K562 (cell line): ENCODE measurements at regions not wholly inside any gene's neighbourhood (a gene's known extent, or its start where the extent isn't known, plus 50 kb on each side); places are given as distances from the start of the nearest gene placed in this dataset.

Source experiments
- ATAC-seq: fragments of 200-7000 bp; cut with Tn5 transposase; 3 replicates; pipeline ENCODE4 v1.9.1; 2020; ENCODE audit warnings: moderate library complexity
- BruUV-seq: library from RNA; stranded (reverse); fragments of 400-500 nt; replicated peaks from 2 replicates; lab custom pipeline; 2021; lab: Mats Ljungman, UMichigan
- CTCF ChIA-PET: fragments of 300-600 bp; formaldehyde crosslinking; extraction: SDS; loops from one replicate; lab custom pipeline; 2021; ENCODE audit warnings: low intra/inter-chr PET ratio; lab: Yijun Ruan, JAX
- POLR2A ChIA-PET: fragments of 300-600, 350-650 bp; sonication (Branson Sonifier 250); formaldehyde crosslinking; extraction: SDS; loops from one replicate; lab custom pipeline; 2021; ENCODE audit warnings: antibody characterized with exemption, inconsistent platforms; lab: Yijun Ruan, JAX
- DNase-seq, 4 experiments: peaks; one replicate each; pipeline versions ENCODE4 v3.0.0 to v3.0.0-alpha.2; 2011 to 2018; ENCODE audit warnings: low spot score in 3 of 4, mixed read lengths in 3 of 4; ENCODE audit errors: extremely low read depth in 1 of 4
- FAIRE-seq: peaks from 2 replicates; lab custom pipeline; 2011; peaks lifted over from hg19 to GRCh38; lab: Jason Lieb, UNC
- H2AFZ ChIP-seq: 2 replicates; pipeline ENCODE4 v1.6.0; 2011; ENCODE audit warnings: low read depth, low read length, control low read depth, inconsistent platforms
- H3K27ac ChIP-seq: fragments of 200-600 bp; 3 replicates; pipeline ENCODE4 v1.8.0; 2011; ENCODE audit warnings: low read depth, mild to moderate bottlenecking, control low read depth, inconsistent platforms, low read length, moderate library complexity, mixed read lengths; ENCODE audit errors: extremely low read depth
- H3K27me3 ChIP-seq, 2 experiments: fragments of 300-600 bp in 1 of 2; 2 replicates in 1 of 2; 3 replicates in 1 of 2; pipeline versions ENCODE4 v1.6.0 to v1.8.0; 2011; ENCODE audit warnings: inconsistent platforms in 2 of 2, low read length in 2 of 2, mild to moderate bottlenecking in 1 of 2, mixed read lengths in 1 of 2, moderate library complexity in 1 of 2; ENCODE audit not compliant: control insufficient read depth in 2 of 2, insufficient read depth in 2 of 2
- H3K36me3 ChIP-seq: fragments of 300-600 bp; 3 replicates; pipeline ENCODE4 v1.8.0; 2011; ENCODE audit warnings: mild to moderate bottlenecking, low read length, inconsistent platforms; ENCODE audit not compliant: control insufficient read depth, insufficient read depth
- H3K4me1 ChIP-seq, 2 experiments: fragments of 200-600 bp in 1 of 2; replicated peaks in 1 of 2; 2 replicates in 1 of 2; 3 replicates in 1 of 2; pipeline versions ENCODE4 v1.5.1 to v1.8.0; 2011; ENCODE audit warnings: inconsistent platforms in 2 of 2, low read length in 2 of 2, mild to moderate bottlenecking in 1 of 2, mixed read lengths in 1 of 2, moderate library complexity in 1 of 2; ENCODE audit not compliant: control insufficient read depth in 2 of 2, insufficient read depth in 2 of 2
- H3K4me2 ChIP-seq: 2 replicates; pipeline ENCODE4 v1.6.1; 2011; ENCODE audit warnings: low read length, control low read depth, inconsistent platforms, mixed read lengths; ENCODE audit not compliant: insufficient read depth
- H3K4me3 ChIP-seq: fragments of 200-600 bp; sonication (generic), shearing (Covaris generic); 2 replicates; pipeline ENCODE4 v1.5.1; 2016; ENCODE audit warnings: control low read depth, inconsistent platforms
- H3K79me2 ChIP-seq: fragments of 200-600 bp; 3 replicates; pipeline ENCODE4 v1.8.0; 2011; ENCODE audit warnings: low read length, inconsistent platforms; ENCODE audit not compliant: control insufficient read depth, insufficient read depth
- H3K9ac ChIP-seq, 2 experiments: 2 replicates each; pipeline versions ENCODE4 v1.6.0 to v1.6.1; 2011; ENCODE audit warnings: low read depth in 2 of 2, low read length in 2 of 2, control low read depth in 1 of 2, inconsistent platforms in 1 of 2, mild to moderate bottlenecking in 1 of 2, mixed read lengths in 1 of 2; ENCODE audit not compliant: insufficient read depth in 1 of 2
- H3K9me1 ChIP-seq: one replicate; pipeline ENCODE4 v1.6.0; 2011; ENCODE audit warnings: inconsistent platforms, mild to moderate bottlenecking, low read length, moderate library complexity; ENCODE audit not compliant: control insufficient read depth, insufficient read depth
- H3K9me3 ChIP-seq: replicated peaks from 2 replicates; pipeline ENCODE4 v1.5.1; 2011; ENCODE audit warnings: low read depth, low read length, inconsistent platforms; ENCODE audit not compliant: control insufficient read depth, insufficient read depth
- H4K20me1 ChIP-seq: replicated peaks from 2 replicates; pipeline ENCODE4 v1.6.1; 2011; ENCODE audit warnings: low read length, inconsistent platforms, mixed read lengths; ENCODE audit not compliant: control insufficient read depth, insufficient read depth
- CAMTA2 ChIP-seq: fragments of 250-450 bp; sonication (Bioruptor Pico); conservative IDR thresholded peaks from 2 replicates; pipeline ENCODE4 v1.5.1; 2022
- CBFB ChIP-seq: sonication (generic); formaldehyde crosslinking; IDR thresholded peaks from 2 replicates; pipeline ENCODE4 v1.4.0; 2020; ENCODE audit warnings: mild to moderate bottlenecking, missing genetic modification reagents
- GATA2 ChIP-seq: sonication (generic); formaldehyde crosslinking; IDR thresholded peaks from 2 replicates; pipeline ENCODE4 v1.4.0; 2020; ENCODE audit warnings: mild to moderate bottlenecking, missing genetic modification reagents
- GATAD2A ChIP-seq: fragments of 450-650 bp; IDR thresholded peaks from 2 replicates; pipeline ENCODE4 v1.6.1; 2017
- KDM4B ChIP-seq, 2 experiments: fragments of 450-650 bp in 1 of 2; sonication (generic) in 1 of 2; IDR thresholded peaks; 2 replicates each; pipeline ENCODE4 v1.6.1; 2016 to 2017; ENCODE audit warnings: borderline replicate concordance in 2 of 2, antibody characterized with exemption in 1 of 2, low read depth in 1 of 2, mild to moderate bottlenecking in 1 of 2
- MAFK ChIP-seq: IDR thresholded peaks from 2 replicates; pipeline ENCODE4 v1.6.1; 2011; ENCODE audit warnings: low read length, improper control_type of control experiment
- MEF2D ChIP-seq: conservative IDR thresholded peaks from 2 replicates; pipeline ENCODE4 v1.6.1; 2016; ENCODE audit warnings: low read depth, missing genetic modification characterization, missing compliant biosample characterization
- NFATC3 ChIP-seq: fragments of 450-650 bp; IDR thresholded peaks from 2 replicates; pipeline ENCODE4 v1.6.1; 2017; ENCODE audit warnings: mild to moderate bottlenecking
- RBM22 ChIP-seq: fragments of 200-400 bp; formaldehyde crosslinking; IDR thresholded peaks from 2 replicates; pipeline ENCODE4 v1.6.1; 2018; ENCODE audit warnings: low read length, low read depth; ENCODE audit not compliant: poor library complexity, severe bottlenecking
- TEAD2 ChIP-seq: fragments of 450-650 bp; IDR thresholded peaks from 2 replicates; pipeline ENCODE4 v1.6.1; 2016; ENCODE audit warnings: missing genetic modification characterization, control low read depth, missing compliant biosample characterization
- WGBS: fragments of 100-300 bp; shearing (Covaris generic); methylation state at CpG from one replicate; pipeline ENCODE4 v1.1.6; 2016; ENCODE audit warnings: low coverage, mixed read lengths; ENCODE audit not compliant: insufficient coverage; ENCODE audit errors: missing lambda C conversion rate; 5-methylcytosine and 5-hydroxymethylcytosine counted together
- in situ Hi-C: fragments of 300-500 bp; cut with MboI; formaldehyde crosslinking; loops from 4 replicates; pipeline ENCODE4 v1.15.0; 2018; ENCODE audit warnings: inconsistent platforms, mixed read lengths
- intact Hi-C: fragments of 100-400 bp; cut with micrococcal nuclease; formaldehyde crosslinking; loops from 2 replicates; pipeline ENCODE4 v1.14.2; 2022
- TF ChIP-seq, protein P1 (sequence below): fragments of 250-450 bp; sonication (Bioruptor Pico); IDR thresholded peaks from 2 replicates; pipeline ENCODE4 v1.4.0; 2020; ENCODE audit warnings: mild to moderate bottlenecking, moderate library complexity, borderline replicate concordance

DNA sequence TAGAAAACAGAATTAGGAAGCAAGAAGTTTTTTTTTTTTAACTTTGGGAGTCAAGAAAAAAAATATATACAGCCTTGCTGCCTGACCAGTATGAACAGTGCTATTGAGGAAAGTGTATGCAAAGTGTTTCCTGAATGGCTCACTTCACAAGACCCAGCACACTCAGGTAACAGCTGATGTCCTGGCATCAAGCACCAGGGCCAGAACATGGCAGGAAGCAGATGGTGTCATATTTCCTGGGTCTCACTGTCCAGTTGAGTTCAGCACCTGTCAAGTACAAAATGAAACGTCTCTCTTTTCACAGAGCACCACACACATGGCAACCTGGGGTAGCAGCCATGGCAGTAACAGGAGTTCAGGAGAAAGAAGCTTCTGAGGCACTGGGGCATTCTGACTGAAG lies 372.3 kb downstream of the TTLL7 start (continued):
- TF ChIP-seq GATA2 (CRISPR knock-in tag): no peak

DNA sequence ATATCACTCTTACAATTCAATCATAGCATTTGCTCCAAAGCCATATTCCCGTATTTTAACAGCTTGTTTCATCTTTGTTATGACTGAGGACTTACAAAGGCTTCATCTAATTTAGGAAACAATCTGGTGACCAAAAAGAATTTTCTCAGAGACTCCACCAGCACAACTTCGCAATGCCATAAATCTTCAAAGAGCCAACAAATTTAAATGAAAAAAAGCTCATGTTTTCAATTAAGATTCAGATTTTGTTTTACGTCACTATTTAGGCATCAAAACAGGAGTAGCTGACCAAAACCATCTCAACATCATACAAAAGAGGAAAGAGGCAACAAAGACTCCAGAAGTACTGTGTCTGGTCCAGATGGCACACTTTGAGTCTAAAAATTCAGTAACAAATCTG lies 373.3 kb downstream of the TTLL7 start:
- no TSS peak for BruUV-seq

More for the DNA sequence above, 373.3 kb downstream of the TTLL7 start:
- Histone ChIP-seq H3K4me2 (no peak overlapping the region), H2AFZ (no peak overlapping the region), H3K9ac (no peak overlapping the region), H4K20me1 (no peaks in the 10 kb centered on the region), H3K9me3 (no peaks in the 10 kb centered on the region), H3K79me2 (no peaks in the 10 kb centered on the region), H3K27me3 (no peaks in the 10 kb centered on the region), H3K27ac (no peak overlapping the region), H3K4me3 (no peak overlapping the region), H3K9me1 (no peaks in the 10 kb centered on the region), H3K4me1 (no peaks in the 10 kb centered on the region), H3K36me3 (no peaks in the 10 kb centered on the region)
- in situ Hi-C loops: no loop called here
- CTCF ChIA-PET: no interaction called here
- no peak for FAIRE-seq
- WGBS: 0% methylated on average over 3 of the region's 3 CpGs
- no peak for DNase-seq
- no peak for ATAC-seq
- POLR2A ChIA-PET: no interaction called here
- intact Hi-C loops: no loop called here
- TF ChIP-seq MAFK: no peak
- TF ChIP-seq NFATC3: no peak
- no peak for TF ChIP-seq CBFB
- TF ChIP-seq CAMTA2 (CRISPR knock-in tag): no peak
- TF ChIP-seq KDM4B (IDR thresholded peaks at IDR 0.05; ENCODE audit: borderline replicate concordance in 2 of 2, low read depth in 1 of 2): no peak
- no peak for TF ChIP-seq GATAD2A
- no peak for TF ChIP-seq TEAD2 (tag)
- no peak for TF ChIP-seq MEF2D (tag)
- TF ChIP-seq, protein P1, sequence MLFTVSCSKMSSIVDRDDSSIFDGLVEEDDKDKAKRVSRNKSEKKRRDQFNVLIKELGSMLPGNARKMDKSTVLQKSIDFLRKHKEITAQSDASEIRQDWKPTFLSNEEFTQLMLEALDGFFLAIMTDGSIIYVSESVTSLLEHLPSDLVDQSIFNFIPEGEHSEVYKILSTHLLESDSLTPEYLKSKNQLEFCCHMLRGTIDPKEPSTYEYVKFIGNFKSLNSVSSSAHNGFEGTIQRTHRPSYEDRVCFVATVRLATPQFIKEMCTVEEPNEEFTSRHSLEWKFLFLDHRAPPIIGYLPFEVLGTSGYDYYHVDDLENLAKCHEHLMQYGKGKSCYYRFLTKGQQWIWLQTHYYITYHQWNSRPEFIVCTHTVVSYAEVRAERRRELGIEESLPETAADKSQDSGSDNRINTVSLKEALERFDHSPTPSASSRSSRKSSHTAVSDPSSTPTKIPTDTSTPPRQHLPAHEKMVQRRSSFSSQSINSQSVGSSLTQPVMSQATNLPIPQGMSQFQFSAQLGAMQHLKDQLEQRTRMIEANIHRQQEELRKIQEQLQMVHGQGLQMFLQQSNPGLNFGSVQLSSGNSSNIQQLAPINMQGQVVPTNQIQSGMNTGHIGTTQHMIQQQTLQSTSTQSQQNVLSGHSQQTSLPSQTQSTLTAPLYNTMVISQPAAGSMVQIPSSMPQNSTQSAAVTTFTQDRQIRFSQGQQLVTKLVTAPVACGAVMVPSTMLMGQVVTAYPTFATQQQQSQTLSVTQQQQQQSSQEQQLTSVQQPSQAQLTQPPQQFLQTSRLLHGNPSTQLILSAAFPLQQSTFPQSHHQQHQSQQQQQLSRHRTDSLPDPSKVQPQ (CRISPR knock-in tag): no peak
- no peak for TF ChIP-seq RBM22
